Activated CD8-positive, alpha-beta T cell treated with anti-CD3 and anti-CD28 coated beads, Interleukin-2, amount 10 ng/mL, durations not matched to agents 7 days and 5 days (primary cell): ENCODE measurements at regions not wholly inside any gene's neighbourhood (a gene's known extent, or its start where the extent isn't known, plus 50 kb on each side); places are given as distances from the start of the nearest gene placed in this dataset.
A peak's percentile ranks its signal among the peaks of the same experiment; 100 is the strongest.

ENCODE experiments used
- ATAC-seq: fragments of 150-1000 bp; cut with Tn5 transposase; one replicate; pipeline ENCODE4 v1.10.0; 2021; ENCODE audit warnings: moderate library complexity
- CTCF ChIA-PET: fragments of 350-600 bp; sonication (Branson Sonifier 250); formaldehyde crosslinking; loops from one replicate; lab custom pipeline; 2021; ENCODE audit warnings: antibody characterized with exemption; lab: Charles Lee
- POLR2A ChIA-PET: fragments of 350-600 bp; sonication (Branson Sonifier 250); formaldehyde crosslinking; loops from one replicate; lab custom pipeline; 2021; ENCODE audit warnings: antibody characterized with exemption; lab: Charles Lee
- DNase-seq: peaks from one replicate; pipeline ENCODE4 v3.0.0-alpha.2; 2020
- H3K27ac Mint-ChIP-seq: one replicate; pipeline ENCODE4 v1.8.0; 2021; ENCODE audit warnings: mild to moderate bottlenecking, mixed read lengths
- H3K27me3 Mint-ChIP-seq: one replicate; pipeline ENCODE4 v1.8.0; 2021; ENCODE audit warnings: low read depth, mixed read lengths
- H3K36me3 Mint-ChIP-seq: one replicate; pipeline ENCODE4 v1.8.0; 2021; ENCODE audit warnings: low read depth, mixed read lengths
- H3K4me1 Mint-ChIP-seq: one replicate; pipeline ENCODE4 v1.8.0; 2021; ENCODE audit warnings: low read depth, mixed read lengths
- H3K4me3 Mint-ChIP-seq: one replicate; pipeline ENCODE4 v1.8.0; 2021; ENCODE audit warnings: mild to moderate bottlenecking, mixed read lengths
- H3K9me3 Mint-ChIP-seq: one replicate; pipeline ENCODE4 v1.8.0; 2022; ENCODE audit warnings: mixed read lengths; ENCODE audit not compliant: insufficient read depth

- POLR2A ChIA-PET: no interaction called here
- Mint-ChIP-seq H3K27ac (no peak overlapping the region), H3K4me3 (no peak overlapping the region), H3K36me3 (no peaks in the 10 kb centered on the region), H3K9me3 (no peaks in the 10 kb centered on the region), H3K4me1 (no peaks in the 10 kb centered on the region), H3K27me3 (no peaks in the 10 kb centered on the region)
- ATAC-seq (no peak), DNase-seq (no peak)
- CTCF ChIA-PET: no interaction called here
These were observed 253.8 kb upstream of the DMD start for GRCh38 chrX:33465137-33465536.

GRCh38 chrX:33457102-33457501 lies 245.8 kb upstream of the DMD start:
- Mint-ChIP-seq H3K36me3 (no peaks in the 10 kb centered on the region), H3K4me1 (no peaks in the 10 kb centered on the region), H3K4me3 (no peak overlapping the region), H3K27ac (no peak overlapping the region), H3K9me3 (no peaks in the 10 kb centered on the region), H3K27me3 (no peaks in the 10 kb centered on the region)
- POLR2A ChIA-PET: no interaction called here
- ATAC-seq: no peak
- DNase-seq: no peak
- CTCF ChIA-PET: no interaction called here

GRCh38 chrX:33447285-33447684 lies 235.9 kb upstream of the DMD start:
- no peaks in the 10 kb centered on the region for H3K36me3 Mint-ChIP-seq
- no peak overlapping the region for H3K4me3 Mint-ChIP-seq
- ATAC-seq (no peak), DNase-seq (no peak)
- no peaks in the 10 kb centered on the region for H3K9me3 Mint-ChIP-seq
- no peak overlapping the region for H3K27ac Mint-ChIP-seq
- no peaks in the 10 kb centered on the region for H3K27me3 Mint-ChIP-seq
- H3K4me1 Mint-ChIP-seq: no peaks in the 10 kb centered on the region
- CTCF ChIA-PET: no interaction called here
- POLR2A ChIA-PET: no interaction called here

GRCh38 chrX:33434256-33435092 lies 223.1 kb upstream of the DMD start:
- ATAC-seq (no peak), DNase-seq (peak; percentile 31)
- Mint-ChIP-seq H3K36me3 (no peaks in the 10 kb centered on the region), H3K27ac (no peak overlapping the region), H3K27me3 (no peaks in the 10 kb centered on the region), H3K4me3 (no peak overlapping the region), H3K9me3 (no peaks in the 10 kb centered on the region), H3K4me1 (no peaks in the 10 kb centered on the region)
- POLR2A ChIA-PET: no interaction called here
- CTCF ChIA-PET: no interaction called here

GRCh38 chrX:33416273-33416805 lies 205.0 kb upstream of the DMD start:
- POLR2A ChIA-PET: no interaction called here
- no peaks in the 10 kb centered on the region for H3K4me1 Mint-ChIP-seq
- H3K36me3 Mint-ChIP-seq: no peaks in the 10 kb centered on the region
- H3K27me3 Mint-ChIP-seq: no peaks in the 10 kb centered on the region
- ATAC-seq (no peak), DNase-seq (no peak)
- no peaks in the 10 kb centered on the region for H3K9me3 Mint-ChIP-seq
- CTCF ChIA-PET: no interaction called here
- no peak overlapping the region for H3K4me3 Mint-ChIP-seq
- no peak overlapping the region for H3K27ac Mint-ChIP-seq

GRCh38 chrX:33415459-33415858 lies 204.1 kb upstream of the DMD start:
- H3K9me3 Mint-ChIP-seq: no peaks in the 10 kb centered on the region
- no peaks in the 10 kb centered on the region for H3K36me3 Mint-ChIP-seq
- no peak overlapping the region for H3K27ac Mint-ChIP-seq
- H3K4me3 Mint-ChIP-seq: no peak overlapping the region
- ChIA-PET CTCF (no interaction called here), POLR2A (no interaction called here)
- H3K27me3 Mint-ChIP-seq: no peaks in the 10 kb centered on the region
- no peaks in the 10 kb centered on the region for H3K4me1 Mint-ChIP-seq
- ATAC-seq (no peak), DNase-seq (no peak)

- CTCF ChIA-PET: no interaction called here
- H3K36me3 Mint-ChIP-seq: no peaks in the 10 kb centered on the region
- H3K27ac Mint-ChIP-seq: no peak overlapping the region
- no peak for DNase-seq
- POLR2A ChIA-PET: no interaction called here
- no peak overlapping the region for H3K4me3 Mint-ChIP-seq
- no peak for ATAC-seq
- no peaks in the 10 kb centered on the region for H3K4me1 Mint-ChIP-seq
- H3K27me3 Mint-ChIP-seq: no peaks in the 10 kb centered on the region
- H3K9me3 Mint-ChIP-seq: no peaks in the 10 kb centered on the region
These were observed 174.2 kb upstream of the DMD start for GRCh38 chrX:33385546-33385945.

- Mint-ChIP-seq H3K4me3 (no peak overlapping the region), H3K27ac (no peak overlapping the region)
- CTCF ChIA-PET: no interaction called here
These were observed 168.5 kb upstream of the DMD start for GRCh38 chrX:33379839-33380238.

GRCh38 chrX:33357606-33358005 lies 146.3 kb upstream of the DMD start:
- Mint-ChIP-seq H3K9me3 (peaks cover under 1% of the 10 kb centered on the region), H3K36me3 (no peaks in the 10 kb centered on the region), H3K4me3 (no peak overlapping the region), H3K4me1 (no peaks in the 10 kb centered on the region), H3K27me3 (no peaks in the 10 kb centered on the region), H3K27ac (no peak overlapping the region)
- DNase-seq (no peak), ATAC-seq (no peak)
- ChIA-PET POLR2A (no interaction called here), CTCF (no interaction called here)

More at GRCh38 chrX:33379839-33380238, 168.5 kb upstream of the DMD start:
- no peaks in the 10 kb centered on the region for H3K36me3 Mint-ChIP-seq
- no peaks in the 10 kb centered on the region for H3K4me1 Mint-ChIP-seq
- no peaks in the 10 kb centered on the region for H3K9me3 Mint-ChIP-seq
- DNase-seq (no peak), ATAC-seq (no peak)
- H3K27me3 Mint-ChIP-seq: no peaks in the 10 kb centered on the region
- POLR2A ChIA-PET: no interaction called here

GRCh38 chrX:33339219-33339618 lies 127.9 kb upstream of the DMD start:
- no peak for ATAC-seq
- no peaks in the 10 kb centered on the region for H3K36me3 Mint-ChIP-seq
- CTCF ChIA-PET: no interaction called here

GRCh38 chrX:33336783-33337182 lies 125.4 kb upstream of the DMD start:
- DNase-seq (no peak), ATAC-seq (no peak)
- H3K9me3 Mint-ChIP-seq: no peaks in the 10 kb centered on the region
- no peaks in the 10 kb centered on the region for H3K27me3 Mint-ChIP-seq
- H3K36me3 Mint-ChIP-seq: no peaks in the 10 kb centered on the region
- H3K27ac Mint-ChIP-seq: no peak overlapping the region
- CTCF ChIA-PET: no interaction called here
- POLR2A ChIA-PET: no interaction called here
- no peak overlapping the region for H3K4me3 Mint-ChIP-seq
- no peaks in the 10 kb centered on the region for H3K4me1 Mint-ChIP-seq

More at GRCh38 chrX:33339219-33339618, 127.9 kb upstream of the DMD start:
- Mint-ChIP-seq H3K9me3 (no peaks in the 10 kb centered on the region), H3K27me3 (no peaks in the 10 kb centered on the region), H3K27ac (no peak overlapping the region), H3K4me3 (no peak overlapping the region), H3K4me1 (no peaks in the 10 kb centered on the region)
- DNase-seq: no peak
- POLR2A ChIA-PET: no interaction called here

- no peak for ATAC-seq
- Mint-ChIP-seq H3K9me3 (no peaks in the 10 kb centered on the region), H3K27ac (no peak overlapping the region), H3K4me3 (no peak overlapping the region), H3K4me1 (no peaks in the 10 kb centered on the region), H3K27me3 (no peaks in the 10 kb centered on the region), H3K36me3 (no peaks in the 10 kb centered on the region)
- no peak for DNase-seq
- POLR2A ChIA-PET: no interaction called here
- CTCF ChIA-PET: no interaction called here
These were observed 121.9 kb upstream of the DMD start for GRCh38 chrX:33333271-33333670.
